HG03108 (cell line): ENCODE measurements at regions not wholly inside any gene's neighbourhood (a gene's known extent, or its start where the extent isn't known, plus 50 kb on each side); places are given as distances from the start of the nearest gene placed in this dataset.
"Not testable (repeated sequence)": the region's sequence is repeated elsewhere in the genome, so short reads cannot be mapped to it uniquely, and the experiment has no call there.

Experiments used
- ATAC-seq: cut with Tn5 transposase; IDR thresholded peaks from one replicate; pipeline ENCODE4 v1.9.1; 2021; ENCODE audit warnings: moderate library complexity; ENCODE audit not compliant: unreplicated experiment

DNA sequence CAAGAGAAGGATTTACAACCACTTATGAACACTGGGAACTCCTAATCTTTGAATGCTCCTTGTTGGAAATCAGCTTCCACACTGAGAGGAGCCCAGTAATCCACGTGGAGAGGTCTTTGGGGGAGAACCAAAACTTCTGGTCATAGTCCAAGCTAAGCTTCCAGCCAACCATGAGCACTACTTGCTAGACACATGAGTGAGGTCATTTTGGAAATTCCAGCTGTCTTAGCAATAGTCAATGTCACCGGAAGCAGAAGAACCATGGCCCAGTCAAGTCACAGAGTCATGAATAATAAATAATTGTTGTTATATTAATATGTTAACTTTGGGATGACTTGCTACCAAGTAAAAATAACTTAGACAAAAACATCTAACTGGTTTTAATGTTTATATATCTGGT lies 324.9 kb upstream of the SGCG start:
- no peak for ATAC-seq

DNA sequence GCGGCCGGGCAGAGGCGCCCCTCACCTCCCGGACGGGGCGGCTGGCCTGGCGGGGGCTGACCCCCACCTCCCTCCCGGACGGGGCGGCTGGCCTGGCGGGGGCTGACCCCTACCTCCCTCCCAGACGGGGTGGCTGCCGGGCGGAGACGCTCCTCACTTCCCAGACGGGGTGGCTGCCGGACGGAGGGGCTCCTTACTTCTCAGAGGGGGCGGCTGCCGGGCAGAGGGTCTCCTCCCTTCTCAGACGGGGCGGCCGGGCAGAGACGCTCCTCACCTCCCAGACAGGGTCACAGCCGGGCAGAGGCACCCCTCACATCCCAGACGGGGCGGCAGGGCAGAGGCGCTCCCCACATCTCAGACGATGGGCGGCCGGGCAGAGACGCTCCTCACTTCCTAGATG lies 321.8 kb upstream of the SGCG start:
- ATAC-seq = not testable (repeated sequence)

DNA sequence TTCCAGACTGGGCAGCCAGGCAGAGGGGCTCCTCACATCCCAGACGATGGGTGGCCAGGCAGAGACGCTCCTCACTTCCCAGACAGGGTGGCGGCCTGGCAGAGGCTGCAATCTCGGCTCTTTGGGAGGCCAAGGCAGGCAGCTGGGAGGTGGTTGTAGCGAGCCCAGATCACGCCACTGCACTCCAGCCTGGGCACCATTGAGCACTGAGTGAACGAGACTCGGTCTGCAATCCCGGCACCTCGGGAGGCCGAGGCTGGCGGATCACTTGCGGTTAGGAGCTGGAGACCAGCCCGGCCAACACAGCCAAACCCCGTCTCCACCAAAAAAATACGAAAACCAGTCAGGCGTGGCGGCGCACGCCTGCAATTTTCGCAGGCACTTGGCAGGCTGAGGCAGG lies 321.4 kb upstream of the SGCG start:
- not testable (repeated sequence) for ATAC-seq

DNA sequence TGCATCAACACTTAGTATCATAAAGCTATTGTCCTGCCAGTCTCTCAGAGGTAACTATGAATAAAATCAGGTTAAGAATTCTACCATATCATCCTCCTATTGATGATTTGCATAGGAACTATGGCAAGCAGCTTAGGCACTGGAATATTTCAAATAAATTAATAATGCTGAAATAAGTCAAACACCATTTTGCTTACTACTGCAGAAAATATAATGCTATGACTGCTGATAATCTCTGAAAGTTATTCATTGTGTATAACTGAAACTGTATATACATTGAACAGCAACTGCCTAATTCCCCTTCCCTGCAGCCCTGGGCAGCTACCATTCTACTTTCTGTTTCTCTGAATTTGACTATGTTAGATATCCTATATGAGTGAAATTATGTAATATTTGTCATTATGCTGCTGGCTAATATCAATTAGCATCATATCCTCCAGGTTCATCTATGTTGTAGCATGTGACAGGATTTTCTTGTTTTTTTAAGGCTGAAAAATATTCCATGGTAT lies 318.8 kb upstream of the SGCG start:
- ATAC-seq = no peak

DNA sequence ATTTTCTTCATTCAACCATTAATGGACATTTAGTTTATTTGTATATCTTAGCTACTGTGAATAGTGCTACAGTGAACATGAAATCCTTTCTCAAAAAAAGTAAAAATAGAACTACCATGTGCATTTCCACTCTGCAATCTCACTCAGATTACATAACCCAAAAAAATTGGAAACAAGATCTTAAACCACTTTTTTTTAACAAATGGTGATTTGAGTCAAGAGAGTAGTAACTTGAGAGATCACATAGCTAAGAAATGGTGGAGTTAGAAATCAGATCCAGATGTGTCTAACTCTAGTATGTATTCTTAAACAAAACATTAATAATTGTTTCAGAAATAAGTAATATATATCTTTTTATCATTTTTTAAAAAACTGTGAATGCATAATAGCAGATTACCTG lies 318.3 kb upstream of the SGCG start:
- no peak for ATAC-seq

DNA sequence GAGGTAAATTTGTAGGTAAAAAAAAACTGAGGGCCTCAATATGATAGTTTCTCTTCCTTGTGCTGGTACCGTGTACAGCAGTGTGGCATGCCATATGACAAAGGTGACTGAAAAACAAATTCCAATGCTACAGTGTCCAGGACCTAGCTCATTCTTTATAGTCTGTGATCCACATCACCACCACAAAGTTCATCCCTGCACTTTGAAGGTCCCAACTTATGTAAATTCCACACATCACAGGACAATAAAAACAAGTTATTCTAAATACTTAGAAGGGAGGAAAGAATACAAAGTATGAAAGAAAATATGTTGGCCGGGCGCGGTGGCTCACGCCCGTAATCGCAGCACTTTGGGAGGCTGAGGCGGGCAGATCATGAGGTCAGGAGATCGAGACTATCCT lies 314.6 kb upstream of the SGCG start:
- no peak for ATAC-seq

DNA sequence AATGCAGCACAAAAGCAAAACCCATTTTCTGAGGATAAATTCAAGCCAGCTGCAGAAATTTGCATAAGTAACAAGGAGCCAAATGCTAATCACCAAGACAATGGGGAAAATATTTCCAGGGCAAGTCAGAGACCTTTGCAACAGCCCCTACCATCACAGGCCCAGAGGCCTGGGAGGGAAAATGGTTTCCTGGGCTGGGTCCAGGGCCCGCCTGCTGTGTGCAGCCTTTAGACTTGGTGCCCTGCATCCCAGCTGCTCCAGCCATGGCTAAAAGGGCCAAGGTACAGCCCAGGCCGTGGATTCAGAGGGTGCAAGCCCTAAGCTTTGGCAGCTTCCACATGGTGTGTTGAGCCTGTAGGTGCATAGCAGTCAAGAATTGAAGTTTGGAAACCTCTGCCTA lies 309.5 kb upstream of the SGCG start:
- no peak for ATAC-seq

DNA sequence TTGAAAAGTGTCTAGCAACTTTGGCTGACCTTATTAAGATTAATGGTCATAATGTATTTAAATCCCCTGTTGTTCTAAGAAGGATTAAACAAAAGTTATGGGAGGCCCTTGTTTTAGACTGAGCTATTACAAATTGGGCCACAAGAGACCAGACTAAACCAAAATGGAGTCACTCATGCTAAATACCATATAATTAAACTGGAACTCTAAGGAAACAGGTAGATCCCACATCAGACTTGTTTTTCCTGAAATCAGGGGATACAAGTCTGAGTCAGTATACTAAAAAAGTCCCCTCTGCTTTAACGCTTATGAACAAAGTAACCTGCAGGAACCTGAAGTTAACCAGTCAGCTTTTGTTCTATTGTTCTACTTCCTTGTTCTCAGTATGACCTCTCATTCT lies 305.9 kb upstream of the SGCG start:
- ATAC-seq = no peak

DNA sequence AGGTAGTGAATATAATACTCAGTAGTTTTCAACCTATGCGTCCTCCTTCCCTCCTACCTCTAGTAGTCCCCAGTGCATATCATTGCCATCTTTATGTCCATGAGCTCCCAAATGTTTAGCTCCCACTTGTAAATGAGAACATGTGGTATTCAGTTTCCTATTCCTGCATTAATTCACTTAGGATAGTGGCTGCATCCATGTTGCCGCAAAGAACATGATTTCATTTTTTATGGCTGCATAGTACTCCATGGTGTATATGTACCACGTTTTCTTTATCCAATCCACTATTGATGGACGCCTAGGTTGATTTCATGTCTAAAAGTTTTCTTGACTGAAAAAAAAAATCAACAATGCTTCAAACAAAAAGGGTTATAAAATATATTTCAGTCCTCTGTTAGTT lies 303.4 kb upstream of the SGCG start:
- no peak for ATAC-seq

DNA sequence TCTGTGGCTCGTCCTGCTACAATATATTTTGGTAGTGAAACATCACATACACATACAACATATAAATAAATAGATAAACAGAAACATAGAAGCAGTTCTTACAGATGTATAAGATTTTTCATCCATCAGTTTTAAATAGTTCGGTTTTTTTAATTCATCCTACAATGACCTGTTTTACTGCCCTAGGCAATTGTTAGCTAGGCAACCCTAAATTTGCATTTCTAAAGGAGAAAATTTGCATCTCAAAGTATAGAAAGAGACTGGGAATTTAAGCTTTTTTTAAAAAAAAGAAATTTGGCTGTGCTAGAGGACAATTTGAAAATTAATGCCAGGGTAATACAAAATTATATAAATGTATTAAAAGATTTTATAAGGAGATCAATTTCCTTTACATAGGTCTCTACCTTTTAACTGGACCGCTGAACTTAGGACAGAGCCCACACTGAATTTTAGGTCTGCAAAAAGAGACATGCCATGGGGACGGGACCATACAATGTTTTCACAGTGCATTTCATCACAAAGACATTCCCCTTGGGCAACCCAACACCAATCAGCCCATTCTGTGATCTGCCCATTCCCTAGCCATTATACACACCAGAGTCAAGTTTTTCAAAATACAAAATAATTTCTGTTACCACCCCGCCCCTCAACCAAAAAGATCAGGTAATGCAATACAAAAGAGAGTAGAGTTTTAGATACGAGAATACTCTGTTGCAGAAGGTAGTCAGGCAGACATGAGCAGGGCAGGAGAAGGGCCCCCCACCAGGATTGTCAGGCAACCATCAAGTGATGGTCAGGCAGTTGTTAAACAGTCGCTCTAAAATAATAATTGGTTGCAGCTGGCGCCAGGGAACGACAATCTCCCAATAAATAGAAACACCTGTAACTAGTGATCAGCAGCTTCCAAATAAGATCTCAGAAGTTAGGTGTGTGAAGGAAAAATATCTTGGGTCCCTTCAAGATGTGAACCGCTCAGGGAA lies 299.7 kb upstream of the SGCG start:
- no peak for ATAC-seq

DNA sequence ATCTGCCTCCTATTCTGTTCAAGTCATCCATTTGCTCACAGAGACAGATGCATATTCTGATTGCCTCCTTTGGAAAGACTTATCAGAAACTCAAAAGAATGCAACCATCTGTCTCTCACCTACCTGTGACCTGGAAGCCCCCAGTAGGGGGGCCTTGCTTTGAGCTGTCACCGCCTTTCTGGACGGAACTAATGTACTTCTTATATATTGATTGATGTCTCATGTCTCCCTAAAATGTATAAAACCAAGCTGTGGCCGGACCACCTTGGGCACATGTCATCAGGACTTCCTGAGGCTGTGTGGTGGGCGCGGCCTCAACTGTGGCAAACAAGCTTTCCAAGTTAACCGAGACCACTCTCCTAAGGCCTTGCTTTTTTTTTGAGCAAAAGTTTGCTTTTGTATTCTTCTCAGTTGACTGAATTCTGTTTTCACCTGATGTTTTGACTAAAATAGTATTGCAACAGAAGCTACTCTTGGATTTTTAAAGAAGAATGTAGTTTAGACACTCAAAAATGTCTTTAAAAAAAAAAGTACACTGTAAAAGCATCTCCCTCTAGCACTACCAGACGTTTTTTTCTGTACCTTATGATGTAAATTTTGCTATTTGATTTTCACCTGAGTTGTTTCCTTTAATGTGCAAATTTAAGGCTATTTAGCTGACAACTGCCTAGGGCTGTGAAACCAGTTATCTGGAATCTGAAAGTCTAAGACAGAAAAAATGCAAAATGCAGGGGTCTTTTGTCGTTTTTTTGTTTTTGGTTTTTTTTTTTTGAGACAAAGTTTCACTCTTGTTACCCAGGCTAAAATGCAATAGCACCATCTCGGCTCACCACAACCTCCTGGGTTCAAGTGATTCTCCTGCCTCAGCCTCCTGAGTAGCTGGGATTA lies 298.8 kb upstream of the SGCG start:
- ATAC-seq = not testable (repeated sequence)

DNA sequence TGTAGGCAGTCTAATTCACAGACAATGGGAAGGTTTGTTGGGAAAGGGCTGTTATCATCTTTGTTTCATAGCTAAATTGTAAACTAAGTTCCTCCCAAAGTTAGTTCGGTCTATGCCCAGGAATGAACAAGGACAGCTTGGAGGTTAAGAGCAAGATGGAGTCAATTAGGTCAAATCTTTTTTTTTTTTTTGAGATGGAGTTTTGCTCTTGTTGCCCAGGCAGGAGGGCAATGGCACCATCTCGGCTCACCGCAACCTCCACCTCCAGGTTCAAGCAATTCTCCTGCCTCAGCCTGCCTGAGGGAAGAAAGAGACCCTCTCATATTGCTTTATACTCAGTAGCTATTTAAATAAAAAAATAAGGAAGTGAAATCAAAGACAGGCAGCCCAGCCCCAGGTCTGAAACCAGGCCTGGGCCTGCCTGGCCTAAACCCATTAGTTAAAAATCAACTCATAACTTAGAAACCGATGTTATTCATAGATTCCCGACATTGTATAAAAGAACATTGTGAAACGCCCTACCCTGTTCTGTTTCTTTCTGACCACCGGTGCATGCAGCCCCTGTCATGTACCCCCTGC lies 297.4 kb upstream of the SGCG start:
- no peak for ATAC-seq

DNA sequence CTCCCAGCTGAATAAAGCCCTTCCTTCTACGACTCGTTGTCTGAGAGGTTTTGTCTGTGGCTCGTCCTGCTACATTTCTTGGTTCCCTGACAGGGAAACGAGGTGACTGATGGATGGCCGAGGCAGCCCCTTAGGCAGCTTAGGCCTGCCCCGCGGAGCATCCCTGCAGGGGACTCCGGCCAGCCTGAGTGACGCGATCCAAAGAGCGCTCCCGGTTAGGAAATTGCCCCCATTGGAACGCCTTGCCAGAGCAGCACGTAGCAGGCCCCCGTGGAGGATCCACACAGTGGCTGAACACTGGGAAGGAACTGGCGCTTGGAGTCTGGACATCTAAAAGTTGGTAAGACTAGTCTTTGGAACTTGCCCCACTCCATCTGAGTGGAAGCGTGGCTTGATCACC lies 296.8 kb upstream of the SGCG start:
- ATAC-seq = no peak

DNA sequence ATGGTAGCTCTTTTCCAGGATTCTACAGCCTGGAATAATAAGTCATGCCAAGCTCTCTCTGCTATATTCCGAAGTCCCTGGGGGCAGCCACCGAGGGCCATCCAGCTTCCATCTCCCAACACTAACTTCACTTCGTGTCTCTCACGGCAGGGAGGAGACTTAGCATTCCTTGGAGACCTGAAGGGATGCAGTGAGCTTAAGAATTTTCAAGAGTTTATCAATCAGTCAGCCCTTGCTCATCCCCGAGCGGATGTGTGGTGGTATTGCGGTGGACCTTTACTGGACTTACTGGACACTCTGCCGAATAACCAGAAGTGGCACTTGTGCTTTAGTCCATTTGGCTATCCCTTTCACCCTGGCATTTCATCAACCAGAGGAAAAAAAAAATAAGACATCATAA lies 294.7 kb upstream of the SGCG start:
- ATAC-seq = not testable (repeated sequence)

DNA sequence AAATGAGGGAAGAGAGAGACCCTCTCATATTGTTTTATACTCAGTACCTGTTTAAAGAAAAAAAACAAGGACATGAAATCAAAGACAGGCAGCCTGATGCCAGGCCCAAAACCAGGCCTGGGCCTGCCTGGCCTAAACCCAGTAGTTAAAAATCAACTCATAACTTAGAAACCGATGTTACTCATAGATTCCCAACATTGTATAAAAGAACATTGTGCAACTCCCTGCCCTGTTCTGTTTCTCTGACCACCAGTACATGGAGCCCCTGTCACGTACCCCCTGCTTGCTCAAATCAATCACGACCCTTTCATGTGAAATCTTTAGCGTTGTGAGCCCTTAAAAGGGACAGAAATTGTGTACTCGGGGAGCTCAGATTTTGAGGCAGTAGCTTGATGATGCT lies 291.4 kb upstream of the SGCG start:
- not testable (repeated sequence) for ATAC-seq

DNA sequence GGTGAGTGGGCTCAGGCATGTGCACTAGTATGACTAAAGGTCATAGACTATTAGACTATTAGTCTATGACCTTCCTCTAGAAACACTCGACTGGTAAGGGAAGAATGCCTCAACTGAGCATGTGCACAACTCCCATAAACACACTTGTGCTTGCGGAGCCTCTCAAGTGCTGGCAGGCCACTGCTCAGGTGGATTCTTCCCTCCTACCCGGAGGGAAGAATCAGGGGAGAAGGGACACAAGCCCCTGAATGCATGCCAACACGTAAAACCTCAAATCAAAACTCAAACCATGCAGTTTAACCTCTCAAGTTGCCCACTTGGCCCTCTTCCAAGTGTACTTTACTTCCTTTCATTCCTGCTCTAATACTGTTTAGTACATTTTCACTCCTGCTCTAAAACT lies 287.6 kb upstream of the SGCG start:
- no peak for ATAC-seq

DNA sequence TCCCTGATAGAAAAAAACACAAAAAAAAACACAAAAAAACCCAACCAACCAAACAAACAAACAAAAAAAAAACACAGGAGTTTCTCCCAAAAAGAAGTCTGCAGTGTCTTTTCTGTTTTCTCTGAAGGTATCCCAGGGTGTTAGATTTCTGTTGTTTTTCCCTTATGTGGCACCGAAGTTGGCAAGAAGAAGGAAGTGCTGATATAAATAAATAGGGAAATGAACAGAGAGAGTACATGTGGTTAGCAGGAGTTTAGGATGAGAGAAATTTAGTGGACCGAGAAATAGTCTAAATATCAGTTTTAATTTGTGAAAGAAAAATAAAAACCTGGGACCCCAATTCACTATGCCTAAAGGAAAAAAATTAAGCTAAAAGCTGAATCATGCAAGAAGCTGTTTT lies 287.0 kb upstream of the SGCG start:
- no peak for ATAC-seq

DNA sequence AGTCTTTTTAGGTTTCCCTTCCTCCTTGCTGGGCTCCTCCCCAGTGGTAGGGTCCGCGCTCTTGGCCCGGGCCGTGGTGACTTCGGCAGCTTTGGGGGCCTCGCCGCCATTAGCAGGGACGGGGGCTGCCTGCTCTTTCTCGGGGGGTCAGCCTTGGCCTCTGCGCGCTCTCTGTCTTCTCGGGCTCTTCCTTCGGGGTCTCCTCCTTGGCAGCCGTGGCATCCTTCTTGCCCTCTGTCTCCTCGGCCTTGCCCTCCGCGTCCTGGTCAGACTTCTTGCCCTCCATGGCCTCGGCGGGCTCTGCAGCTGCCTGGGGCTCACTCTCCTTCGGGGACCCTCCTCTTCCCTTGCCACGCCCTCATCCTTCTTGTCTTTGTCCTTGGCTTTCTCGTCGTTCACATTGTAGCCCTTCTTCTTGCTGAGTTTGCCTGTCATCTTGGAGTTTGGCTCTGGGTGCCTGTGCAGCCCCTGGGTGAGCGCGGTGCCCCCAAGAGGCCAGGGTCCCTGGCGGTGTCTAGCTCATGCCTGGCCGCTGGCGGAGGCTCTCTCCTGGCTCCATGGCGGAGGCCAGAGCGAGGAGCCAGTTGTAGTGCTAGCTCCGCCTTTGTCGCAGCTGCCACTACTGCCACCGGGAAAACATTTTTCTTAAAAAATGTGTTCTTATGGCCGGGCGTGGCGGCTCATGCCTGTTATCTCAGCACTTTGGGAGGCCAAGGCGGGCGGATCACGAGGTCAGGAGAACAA lies 283.0 kb upstream of the SGCG start:
- no peak for ATAC-seq

DNA sequence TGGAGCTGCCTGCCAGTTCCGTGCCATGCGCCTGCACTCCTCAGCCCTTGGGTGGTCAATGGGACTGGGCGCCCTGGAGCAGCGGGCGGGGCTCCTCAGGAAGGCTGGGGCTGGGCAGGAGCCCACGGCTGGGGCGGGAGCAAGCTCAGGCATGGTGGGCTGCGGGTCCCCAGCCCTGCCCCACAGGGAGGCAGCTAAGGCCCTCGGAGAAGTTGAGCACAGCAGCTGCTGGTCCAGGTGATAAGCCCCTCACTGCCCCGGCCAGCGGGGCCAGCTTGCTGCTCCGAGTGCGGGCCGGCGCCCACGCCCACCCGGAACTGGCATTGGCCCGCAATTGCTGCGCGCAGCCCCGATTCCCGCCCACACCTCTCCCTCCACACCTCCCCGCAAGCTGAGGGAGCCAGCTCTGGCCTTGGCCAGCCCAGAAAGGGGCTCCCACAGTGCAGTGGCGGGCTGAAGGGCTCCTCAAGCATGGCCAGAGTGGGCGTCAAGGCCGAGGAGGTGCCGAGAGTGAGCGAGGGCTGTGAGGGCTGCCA lies 280.3 kb upstream of the SGCG start:
- not testable (repeated sequence) for ATAC-seq

DNA sequence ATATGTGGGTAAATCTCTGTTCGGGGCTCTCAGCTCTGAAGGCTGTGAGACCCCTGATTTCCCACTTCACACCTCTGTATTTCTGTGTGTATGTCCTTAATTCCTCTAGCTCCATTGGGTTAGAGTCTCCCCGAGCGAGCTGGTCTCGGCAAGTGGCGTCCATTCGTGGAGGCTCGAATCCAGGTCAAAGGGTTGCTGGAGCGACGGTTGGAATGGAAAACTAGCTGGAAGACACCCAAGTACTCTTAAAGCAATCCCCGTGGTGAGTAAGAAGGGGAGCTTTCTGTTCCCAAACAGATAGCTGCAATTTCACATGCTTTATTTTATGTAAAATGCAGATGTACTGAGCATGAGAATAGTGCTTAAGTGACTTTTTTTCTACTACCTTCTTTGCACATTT lies 277.5 kb upstream of the SGCG start:
- ATAC-seq = no peak
